ENCODE measurements at regions not wholly inside any gene's neighbourhood (a gene's known extent, or its start where the extent isn't known, plus 50 kb on each side); places are given as distances from the start of the nearest gene placed in this dataset.
"Not testable (repeated sequence)": the region's sequence is repeated elsewhere in the genome, so short reads cannot be mapped to it uniquely, and the experiment has no call there.

DNA sequence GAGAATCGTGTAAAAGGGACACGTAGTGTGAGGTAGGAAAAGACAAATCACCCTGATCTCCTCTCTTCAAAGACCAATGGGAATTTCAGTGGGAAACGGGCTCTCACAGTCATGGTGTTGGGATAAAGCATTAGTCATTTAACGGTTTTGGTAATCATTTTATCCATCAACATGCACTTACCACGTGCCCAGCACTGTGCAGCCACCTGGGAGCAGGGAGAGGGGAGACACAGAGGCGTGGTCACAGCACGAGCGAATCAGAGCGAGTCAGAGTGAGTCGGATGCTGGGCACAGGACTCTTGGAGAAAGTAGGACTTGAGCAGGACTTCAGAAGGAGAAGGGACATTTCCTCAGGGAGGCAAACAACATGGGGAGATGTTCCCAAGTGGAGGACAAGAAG is 130.8 kb downstream of the MINAR1 start:
- no peak overlapping the region for H3K4me3 Mint-ChIP-seq
- H3K4me1 Mint-ChIP-seq (ENCODE audit: low read depth) = no peaks in the 10 kb centered on the region
- DNase-seq (no peak), ATAC-seq (no peak)
- H3K9me3 Mint-ChIP-seq = no peaks in the 10 kb centered on the region
- no peaks in the 10 kb centered on the region for H3K36me3 Mint-ChIP-seq (ENCODE audit: insufficient read depth)
- peaks cover 20% of the 10 kb centered on the region for H3K27me3 Mint-ChIP-seq (ENCODE audit: low read depth)

DNA sequence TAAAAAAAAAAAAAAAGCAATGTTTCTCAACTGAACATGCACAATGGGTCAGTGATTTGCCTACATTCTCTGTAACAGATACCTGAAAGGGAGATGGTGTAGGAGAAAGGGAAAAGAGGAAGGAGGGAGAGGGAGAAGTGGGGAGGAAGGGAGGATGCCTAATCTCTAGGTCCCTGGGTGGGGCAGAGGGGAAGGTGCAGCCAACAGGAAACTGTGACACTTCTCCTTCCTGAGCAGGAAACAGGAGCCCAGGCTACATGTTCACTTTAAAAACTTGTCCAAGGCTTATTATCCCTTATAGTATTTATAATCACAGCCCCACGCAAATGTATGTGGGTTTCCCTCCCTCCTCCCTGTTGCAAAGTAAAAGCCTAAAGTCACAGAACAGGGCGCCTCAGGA is 137.9 kb downstream of the MINAR1 start:
- no peak for DNase-seq
- no peak for ATAC-seq
- Mint-ChIP-seq H3K4me3 (no peak overlapping the region), H3K36me3 (ENCODE audit: insufficient read depth) (no peaks in the 10 kb centered on the region), H3K9me3 (peaks cover 3% of the 10 kb centered on the region), H3K27me3 (ENCODE audit: low read depth) (no peaks in the 10 kb centered on the region), H3K4me1 (ENCODE audit: low read depth) (no peaks in the 10 kb centered on the region)

GRCh38 chr15:79572691-79573404 is 140.7 kb downstream of the MINAR1 start:
- H3K4me1 Mint-ChIP-seq (ENCODE audit: low read depth) = no peaks in the 10 kb centered on the region
- H3K9me3 Mint-ChIP-seq = peaks cover 3% of the 10 kb centered on the region
- DNase-seq = no peak
- peaks cover 2% of the 10 kb centered on the region for H3K27me3 Mint-ChIP-seq (ENCODE audit: low read depth)
- H3K36me3 Mint-ChIP-seq (ENCODE audit: insufficient read depth) = no peaks in the 10 kb centered on the region
- ATAC-seq = no peak
- no peak overlapping the region for H3K4me3 Mint-ChIP-seq

GRCh38 chr15:79574431-79575273 is 142.5 kb downstream of the MINAR1 start:
- H3K27me3 Mint-ChIP-seq (ENCODE audit: low read depth); ATAC-seq; H3K36me3 Mint-ChIP-seq (ENCODE audit: insufficient read depth); H3K4me1 Mint-ChIP-seq (ENCODE audit: low read depth); DNase-seq; H3K4me3 Mint-ChIP-seq; H3K9me3 Mint-ChIP-seq: not testable (repeated sequence)

- Mint-ChIP-seq H3K4me1 (ENCODE audit: low read depth) (no peaks in the 10 kb centered on the region), H3K27me3 (ENCODE audit: low read depth) (peaks cover 18% of the 10 kb centered on the region), H3K4me3 (no peak overlapping the region), H3K36me3 (ENCODE audit: insufficient read depth) (no peaks in the 10 kb centered on the region), H3K9me3 (no peaks in the 10 kb centered on the region)
- ATAC-seq (no peak), DNase-seq (no peak)
Measured at GRCh38 chr15:79582650-79583049, 150.5 kb downstream of the MINAR1 start.

DNA sequence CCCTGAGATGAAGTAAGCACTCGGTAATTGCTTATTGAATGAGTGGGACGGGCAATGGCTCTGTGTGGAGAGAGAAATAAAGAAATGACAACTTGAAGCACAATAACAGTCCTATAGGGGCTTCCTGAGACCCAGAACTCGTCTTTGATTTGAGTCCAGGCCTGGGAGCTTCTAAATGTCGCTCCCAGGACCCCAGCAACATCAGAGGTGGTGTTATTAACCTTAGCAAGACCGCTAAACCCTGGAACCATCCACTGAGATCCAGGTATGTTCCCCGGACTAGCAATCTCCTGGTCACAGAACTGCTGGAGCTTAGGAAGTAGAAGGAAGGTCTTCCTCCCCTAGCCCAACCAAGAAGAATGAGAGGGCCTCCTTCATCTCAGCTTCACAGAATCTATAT is 160.0 kb downstream of the MINAR1 start:
- Mint-ChIP-seq H3K36me3 (ENCODE audit: insufficient read depth) (no peaks in the 10 kb centered on the region), H3K27me3 (ENCODE audit: low read depth) (peaks cover 33% of the 10 kb centered on the region), H3K4me1 (ENCODE audit: low read depth) (no peaks in the 10 kb centered on the region), H3K9me3 (no peaks in the 10 kb centered on the region), H3K4me3 (no peak overlapping the region)
- ATAC-seq = no peak
- DNase-seq = no peak

GRCh38 chr15:79593119-79593869 is 161.2 kb downstream of the MINAR1 start:
- no peak overlapping the region for H3K4me3 Mint-ChIP-seq
- no peaks in the 10 kb centered on the region for H3K9me3 Mint-ChIP-seq
- no peaks in the 10 kb centered on the region for H3K36me3 Mint-ChIP-seq (ENCODE audit: insufficient read depth)
- DNase-seq (no peak), ATAC-seq (no peak)
- no peaks in the 10 kb centered on the region for H3K4me1 Mint-ChIP-seq (ENCODE audit: low read depth)
- peaks cover 26% of the 10 kb centered on the region for H3K27me3 Mint-ChIP-seq (ENCODE audit: low read depth)

- Mint-ChIP-seq H3K27me3 (ENCODE audit: low read depth) (peaks cover 30% of the 10 kb centered on the region), H3K36me3 (ENCODE audit: insufficient read depth) (no peaks in the 10 kb centered on the region), H3K4me1 (ENCODE audit: low read depth) (no peaks in the 10 kb centered on the region), H3K9me3 (no peaks in the 10 kb centered on the region), H3K4me3 (no peak overlapping the region)
- no peak for DNase-seq
- ATAC-seq = no peak
Measured at GRCh38 chr15:79595306-79595705, 163.2 kb downstream of the MINAR1 start.

DNA sequence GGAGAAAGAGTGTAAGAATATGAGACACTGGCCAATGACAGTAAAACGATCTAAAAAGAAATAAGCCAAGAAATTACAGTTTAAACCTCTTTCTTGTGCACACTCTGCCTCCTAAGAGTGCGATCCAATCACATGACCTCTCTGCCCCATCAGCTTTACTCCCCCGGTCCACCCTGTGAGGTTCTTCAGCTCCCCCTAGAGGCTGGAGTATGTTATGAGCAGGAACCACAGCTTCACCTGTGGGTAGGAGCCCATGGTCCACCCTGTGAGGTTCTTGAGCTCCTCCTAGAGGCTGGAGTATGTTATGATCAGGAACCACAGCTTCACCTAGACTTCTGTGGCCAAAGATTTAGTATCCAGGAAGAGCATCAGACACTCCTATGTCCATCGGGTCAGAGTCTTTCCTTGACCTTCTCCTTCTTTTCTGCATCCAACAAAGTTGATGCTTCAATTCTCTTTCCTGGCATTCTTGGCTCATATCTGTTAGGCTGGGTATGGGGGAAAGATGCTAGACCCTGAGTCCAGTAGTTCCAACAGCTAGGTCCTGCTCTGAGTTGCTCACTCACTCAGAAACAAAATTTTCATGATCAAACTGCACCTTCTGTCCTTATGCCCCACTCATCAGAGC is 164.0 kb downstream of the MINAR1 start:
- DNase-seq = no peak
- Mint-ChIP-seq H3K27me3 (ENCODE audit: low read depth) (peaks cover 32% of the 10 kb centered on the region), H3K4me1 (ENCODE audit: low read depth) (no peaks in the 10 kb centered on the region), H3K4me3 (no peak overlapping the region), H3K36me3 (ENCODE audit: insufficient read depth) (no peaks in the 10 kb centered on the region), H3K9me3 (no peaks in the 10 kb centered on the region)
- ATAC-seq = peak; percentile 87 to 95

GRCh38 chr15:79598639-79599038 is 166.5 kb downstream of the MINAR1 start:
- DNase-seq (no peak), ATAC-seq (no peak)
- H3K4me1 Mint-ChIP-seq (ENCODE audit: low read depth) = no peaks in the 10 kb centered on the region
- no peaks in the 10 kb centered on the region for H3K36me3 Mint-ChIP-seq (ENCODE audit: insufficient read depth)
- H3K4me3 Mint-ChIP-seq = no peak overlapping the region
- no peaks in the 10 kb centered on the region for H3K9me3 Mint-ChIP-seq
- peaks cover 20% of the 10 kb centered on the region for H3K27me3 Mint-ChIP-seq (ENCODE audit: low read depth)

DNA sequence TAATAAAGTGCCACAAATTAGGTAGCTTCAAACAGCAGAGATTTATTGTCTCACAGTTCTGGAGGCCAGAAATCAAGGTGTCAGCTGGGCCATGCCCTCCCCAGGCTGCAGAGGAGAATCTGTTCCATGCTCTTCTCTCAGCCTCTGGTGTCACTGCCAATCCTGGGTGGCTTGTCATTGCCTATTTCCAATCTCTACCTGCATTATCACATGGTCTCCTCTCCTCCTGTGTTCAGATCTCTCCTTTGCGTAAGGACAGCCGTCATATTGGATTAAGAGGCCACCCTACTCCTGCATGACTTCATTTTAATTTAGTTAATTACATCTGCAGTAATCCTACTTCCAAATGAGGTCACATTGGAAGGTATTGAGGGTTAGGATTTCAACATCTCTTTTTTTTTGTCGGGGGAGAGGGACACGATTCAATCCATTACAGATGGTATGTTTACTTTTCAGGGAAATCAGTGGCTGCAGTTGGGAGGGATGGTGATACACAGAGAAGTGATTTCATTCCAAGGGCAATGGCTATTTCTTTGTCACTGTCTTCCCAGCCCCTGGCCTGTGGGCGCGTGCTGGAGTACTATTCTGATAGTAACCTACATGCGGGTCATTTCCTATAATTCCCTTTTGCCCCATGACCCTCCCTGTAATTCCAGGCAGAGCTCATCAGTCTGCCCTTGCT is 169.4 kb downstream of the MINAR1 start:
- Mint-ChIP-seq H3K27me3 (ENCODE audit: low read depth) (peaks cover 15% of the 10 kb centered on the region), H3K36me3 (ENCODE audit: insufficient read depth) (no peaks in the 10 kb centered on the region)
- no peak for DNase-seq

DNA sequence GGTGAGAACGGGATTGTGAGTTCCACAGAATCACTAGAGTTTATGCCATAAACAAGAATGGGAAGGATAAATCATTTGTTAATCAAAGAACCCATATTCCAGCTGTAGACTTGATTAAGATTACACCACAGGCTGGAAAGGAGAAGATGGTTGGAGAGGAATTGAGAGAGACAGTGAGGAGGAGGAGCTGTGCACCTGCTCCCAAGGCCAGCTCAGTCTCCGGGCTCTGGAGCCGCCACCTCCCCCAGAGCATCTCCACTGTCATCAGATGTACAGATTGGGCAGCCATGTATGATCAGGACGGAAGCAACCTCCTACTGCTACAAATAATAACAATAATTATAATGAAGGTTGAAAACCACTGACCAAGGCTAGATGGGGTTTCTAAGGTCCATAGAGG is 170.0 kb downstream of the MINAR1 start:
- no peaks in the 10 kb centered on the region for H3K4me1 Mint-ChIP-seq (ENCODE audit: low read depth)
- ATAC-seq (no peak), DNase-seq (no peak)
- H3K4me3 Mint-ChIP-seq = no peak overlapping the region
- no peaks in the 10 kb centered on the region for H3K36me3 Mint-ChIP-seq (ENCODE audit: insufficient read depth)
- H3K9me3 Mint-ChIP-seq = no peaks in the 10 kb centered on the region
- H3K27me3 Mint-ChIP-seq (ENCODE audit: low read depth) = peaks cover 17% of the 10 kb centered on the region

More for the DNA sequence above, 169.4 kb downstream of the MINAR1 start:
- H3K4me1 Mint-ChIP-seq (ENCODE audit: low read depth) = no peaks in the 10 kb centered on the region
- no peak overlapping the region for H3K4me3 Mint-ChIP-seq
- no peak for ATAC-seq
- no peaks in the 10 kb centered on the region for H3K9me3 Mint-ChIP-seq

- Mint-ChIP-seq H3K27me3 (ENCODE audit: low read depth) (peaks cover 19% of the 10 kb centered on the region), H3K4me1 (ENCODE audit: low read depth) (no peaks in the 10 kb centered on the region), H3K36me3 (ENCODE audit: insufficient read depth) (no peaks in the 10 kb centered on the region)
Measured at GRCh38 chr15:79602731-79603130, 170.6 kb downstream of the MINAR1 start.

More at GRCh38 chr15:79602731-79603130, 170.6 kb downstream of the MINAR1 start:
- H3K9me3 Mint-ChIP-seq = no peaks in the 10 kb centered on the region
- ATAC-seq (no peak), DNase-seq (no peak)
- no peak overlapping the region for H3K4me3 Mint-ChIP-seq

Data from activated T-cell treated with anti-CD3 and anti-CD28 coated beads, Interleukin-2, amount 50 U/mL, for 4 hours (primary cell).